MM.1S (cell line): ENCODE measurements at regions not wholly inside any gene's neighbourhood (a gene's known extent, or its start where the extent isn't known, plus 50 kb on each side); places are given as distances from the start of the nearest gene placed in this dataset.

ENCODE experiments used
- DNase-seq: peaks from one replicate; pipeline ENCODE4 v3.0.0-alpha.2; 2015
- H2AFZ ChIP-seq: fragments of 300-600 bp; sonication (generic); 2 replicates; pipeline ENCODE4 v1.6.0; 2016; ENCODE audit warnings: antibody characterized with exemption, low read length
- H3F3A ChIP-seq: fragments of 300-600 bp; sonication (generic); 2 replicates; pipeline ENCODE4 v1.6.1; 2016; ENCODE audit warnings: mild to moderate bottlenecking, antibody characterized with exemption, low read length, moderate library complexity, mixed read lengths; ENCODE audit not compliant: insufficient read depth
- H3K27ac ChIP-seq: fragments of 300-600 bp; sonication (generic); 2 replicates; pipeline ENCODE4 v1.5.1; 2016; ENCODE audit warnings: mild to moderate bottlenecking, low read length
- H3K27me3 ChIP-seq: fragments of 300-600 bp; sonication (generic); replicated peaks from 2 replicates; pipeline ENCODE4 v1.6.0; 2016; ENCODE audit warnings: low read length; ENCODE audit not compliant: insufficient read depth
- H3K36me3 ChIP-seq: fragments of 300-600 bp; sonication (generic); replicated peaks from 2 replicates; pipeline ENCODE4 v1.6.1; 2016; ENCODE audit warnings: mild to moderate bottlenecking, low read length, mixed read lengths; ENCODE audit not compliant: insufficient read depth
- H3K4me1 ChIP-seq: fragments of 300-600 bp; sonication (generic); 2 replicates; pipeline ENCODE4 v1.6.1; 2016; ENCODE audit warnings: low read length, mixed read lengths
- H3K4me2 ChIP-seq: fragments of 300-600 bp; sonication (generic); 2 replicates; pipeline ENCODE4 v1.6.0; 2016; ENCODE audit warnings: low read depth, low read length
- H3K4me3 ChIP-seq: fragments of 300-600 bp; sonication (generic); 2 replicates; pipeline ENCODE4 v1.5.1; 2016; ENCODE audit warnings: low read length, mixed read lengths
- H3K79me2 ChIP-seq: fragments of 300-600 bp; sonication (generic); 2 replicates; pipeline ENCODE4 v1.6.1; 2016; ENCODE audit warnings: mixed run types, low read length, mixed read lengths
- H3K9ac ChIP-seq: fragments of 300-600 bp; sonication (generic); 2 replicates; pipeline ENCODE4 v1.6.1; 2016; ENCODE audit warnings: low read length, mixed read lengths
- H3K9me2 ChIP-seq: fragments of 300-600 bp; sonication (generic); replicated peaks from 2 replicates; pipeline ENCODE4 v1.6.1; 2016; ENCODE audit warnings: mild to moderate bottlenecking, low read length, mixed read lengths; ENCODE audit not compliant: insufficient read depth
- H3K9me3 ChIP-seq: fragments of 300-600 bp; sonication (generic); replicated peaks from 2 replicates; pipeline ENCODE4 v1.6.1; 2016; ENCODE audit warnings: mild to moderate bottlenecking, low read length, mixed read lengths; ENCODE audit not compliant: insufficient read depth
- H4K20me1 ChIP-seq: fragments of 300-600 bp; sonication (generic); 2 replicates; pipeline ENCODE4 v1.6.1; 2016; ENCODE audit warnings: mild to moderate bottlenecking, low read length, moderate library complexity, mixed read lengths; ENCODE audit not compliant: insufficient read depth
- CTCF ChIP-seq: fragments of 300-600 bp; sonication (generic); IDR thresholded peaks from 2 replicates; pipeline ENCODE4 v1.5.1; 2016; ENCODE audit warnings: antibody characterized with exemption, low read length, mixed read lengths
- EZH2 ChIP-seq: fragments of 300-600 bp; sonication (generic); optimal IDR thresholded peaks from 2 replicates; pipeline ENCODE3; 2017; ENCODE audit warnings: low read depth, mild to moderate bottlenecking, antibody characterized with exemption, low read length, mixed read lengths
- EZH2phosphoT487 ChIP-seq: fragments of 300-600 bp; sonication (generic); IDR thresholded peaks from 2 replicates; pipeline ENCODE4 v1.6.1; 2018; ENCODE audit warnings: antibody characterized with exemption, low read length

- H3K9ac ChIP-seq = no peak overlapping the region
- H3K4me2 ChIP-seq = no peak overlapping the region
- no peak overlapping the region for H3K27ac ChIP-seq
- H4K20me1 ChIP-seq = no peaks in the 10 kb centered on the region
- no peaks in the 10 kb centered on the region for H3K36me3 ChIP-seq
- no peak overlapping the region for H2AFZ ChIP-seq
- no peaks in the 10 kb centered on the region for H3K9me3 ChIP-seq
- no peaks in the 10 kb centered on the region for H3K9me2 ChIP-seq
- H3K79me2 ChIP-seq = no peaks in the 10 kb centered on the region
- no peaks in the 10 kb centered on the region for H3K27me3 ChIP-seq
- H3K4me1 ChIP-seq = peaks cover 12% of the 10 kb centered on the region; the same call in 1 of the 2 replicates
- TF ChIP-seq CTCF (no peak), EZH2phosphoT487 (no peak), EZH2 (no peak)
- DNase-seq = no peak
- H3F3A ChIP-seq = no peaks in the 10 kb centered on the region
- no peak overlapping the region for H3K4me3 ChIP-seq
These were observed 705.6 kb upstream of the FOXG1 start for GRCh38 chr14:28061006-28061405.

GRCh38 chr14:28077021-28077420 is 689.6 kb upstream of the FOXG1 start:
- Histone ChIP-seq H3K4me1 (no peaks in the 10 kb centered on the region), H2AFZ (no peak overlapping the region), H4K20me1 (no peaks in the 10 kb centered on the region), H3K27me3 (no peaks in the 10 kb centered on the region), H3K4me3 (no peak overlapping the region), H3K27ac (no peak overlapping the region), H3K9ac (no peak overlapping the region), H3K36me3 (no peaks in the 10 kb centered on the region), H3F3A (no peaks in the 10 kb centered on the region), H3K9me3 (no peaks in the 10 kb centered on the region), H3K9me2 (no peaks in the 10 kb centered on the region), H3K79me2 (no peaks in the 10 kb centered on the region), H3K4me2 (no peak overlapping the region)
- DNase-seq = no peak
- TF ChIP-seq CTCF = no peak
- no peak for TF ChIP-seq EZH2
- no peak for TF ChIP-seq EZH2phosphoT487

- no peak for DNase-seq
- Histone ChIP-seq H3K9me3 (no peaks in the 10 kb centered on the region), H3K27me3 (no peaks in the 10 kb centered on the region)
These were observed 683.2 kb upstream of the FOXG1 start for GRCh38 chr14:28083389-28083788.

More at GRCh38 chr14:28083389-28083788, 683.2 kb upstream of the FOXG1 start:
- Histone ChIP-seq H3F3A (no peaks in the 10 kb centered on the region), H3K36me3 (no peaks in the 10 kb centered on the region), H3K4me3 (no peak overlapping the region), H3K27ac (no peak overlapping the region), H3K9ac (no peak overlapping the region), H3K4me1 (no peaks in the 10 kb centered on the region), H4K20me1 (no peaks in the 10 kb centered on the region), H3K4me2 (no peak overlapping the region), H3K9me2 (no peaks in the 10 kb centered on the region), H3K79me2 (no peaks in the 10 kb centered on the region), H2AFZ (no peak overlapping the region)
- TF ChIP-seq CTCF = no peak
- no peak for TF ChIP-seq EZH2
- no peak for TF ChIP-seq EZH2phosphoT487
